ENCODE measurements at regions not wholly inside any gene's neighbourhood (a gene's known extent, or its start where the extent isn't known, plus 50 kb on each side); places are given as distances from the start of the nearest gene placed in this dataset.
A peak's percentile ranks its signal among the peaks of the same experiment; 100 is the strongest.

- TF ChIP-seq CTCF (IDR thresholded peaks at IDR 0.05; ENCODE audit: low read depth, low read length): no peak
- no peak overlapping the region for H3K4me3 ChIP-seq (ENCODE audit: low read depth, low read length)
Observed at GRCh38 chr13:95387733-95388207, 86.5 kb upstream of the ABCC4 start.

- no peak for TF ChIP-seq CTCF (IDR thresholded peaks at IDR 0.05; ENCODE audit: low read depth, low read length)
- H3K4me3 ChIP-seq (ENCODE audit: low read depth, low read length): no peak overlapping the region
Observed at GRCh38 chr13:95388420-95389079, 87.3 kb upstream of the ABCC4 start.

- no peak for TF ChIP-seq CTCF (IDR thresholded peaks at IDR 0.05; ENCODE audit: low read depth, low read length)
- no peak overlapping the region for H3K4me3 ChIP-seq (ENCODE audit: low read depth, low read length)
Observed at GRCh38 chr13:95391362-95391761, 90.1 kb upstream of the ABCC4 start.

DNA sequence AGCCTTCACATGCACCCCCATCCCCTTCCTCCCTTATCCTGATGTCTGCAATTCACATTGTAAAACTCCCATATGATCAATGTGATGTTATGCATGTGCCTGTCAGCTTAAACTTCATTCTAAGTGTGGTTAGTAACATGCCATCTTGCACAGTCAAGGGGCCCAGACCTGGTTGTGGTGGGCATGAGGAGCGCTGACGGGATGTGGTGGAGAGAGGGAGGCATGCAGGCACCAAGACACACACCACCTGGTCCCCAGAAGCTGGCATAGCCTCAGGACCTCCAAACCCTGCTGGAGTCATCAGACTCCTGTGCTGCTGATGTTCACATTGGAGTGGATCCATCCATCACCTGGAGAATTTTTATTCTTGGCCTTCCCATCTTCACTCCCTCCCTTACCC is 90.5 kb upstream of the ABCC4 start:
- no peak for TF ChIP-seq CTCF (IDR thresholded peaks at IDR 0.05; ENCODE audit: low read depth, low read length)
- H3K4me3 ChIP-seq (ENCODE audit: low read depth, low read length): no peak overlapping the region

DNA sequence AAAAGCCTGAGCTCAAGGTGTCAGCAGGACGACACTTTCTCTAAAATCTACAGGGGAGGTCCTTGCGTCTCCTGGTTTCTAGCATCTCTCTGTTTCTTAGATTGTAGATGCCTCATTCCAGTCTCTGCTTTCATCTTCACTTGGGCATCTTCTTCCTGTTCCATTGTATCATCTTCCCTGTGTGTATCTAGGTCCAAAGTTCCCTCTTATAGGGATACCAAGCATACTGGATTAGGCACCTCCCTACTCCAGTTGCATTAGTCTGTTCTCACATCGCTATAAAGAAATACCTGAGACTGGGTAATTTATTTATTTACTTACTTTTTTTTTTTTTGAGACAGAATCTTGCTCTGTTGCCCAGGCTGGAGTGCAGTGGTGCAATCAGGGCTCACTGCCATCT is 91.3 kb upstream of the ABCC4 start:
- TF ChIP-seq CTCF (IDR thresholded peaks at IDR 0.05; ENCODE audit: low read depth, low read length): no peak

GRCh38 chr13:95403349-95404140 is 102.3 kb upstream of the ABCC4 start:
- no peak for TF ChIP-seq CTCF (IDR thresholded peaks at IDR 0.05; ENCODE audit: low read depth, low read length)
- H3K4me3 ChIP-seq (ENCODE audit: low read depth, low read length): peak overlapping the region; percentile 40

More for the DNA sequence above, 91.3 kb upstream of the ABCC4 start:
- H3K4me3 ChIP-seq (ENCODE audit: low read depth, low read length): no peak overlapping the region
